Subcutaneous abdominal adipose tissue (tissue), 5 donors: ENCODE measurements at regions not wholly inside any gene's neighbourhood (a gene's known extent, or its start where the extent isn't known, plus 50 kb on each side); places are given as distances from the start of the nearest gene placed in this dataset.

Source experiments
- H3K27ac ChIP-seq: one replicate; pipeline ENCODE4 v1.7.0; 2013; ENCODE audit warnings: low read depth, mild to moderate bottlenecking, inconsistent platforms, low read length, moderate library complexity
- H3K27me3 ChIP-seq, 5 donors: one replicate each; pipeline ENCODE4 v1.7.0; 2013; ENCODE audit warnings: low read length in 5 of 5, inconsistent platforms in 1 of 5; ENCODE audit not compliant: control insufficient read depth in 5 of 5, insufficient read depth in 4 of 5
- H3K36me3 ChIP-seq, 5 donors: one replicate each; pipeline ENCODE4 v1.7.0; 2013; ENCODE audit warnings: low read length in 5 of 5; ENCODE audit not compliant: control insufficient read depth in 5 of 5, insufficient read depth in 5 of 5
- H3K4me1 ChIP-seq, 5 donors: one replicate each; pipeline ENCODE4 v1.7.0; 2013; ENCODE audit warnings: low read length in 5 of 5, mild to moderate bottlenecking in 3 of 5, moderate library complexity in 1 of 5; ENCODE audit not compliant: control insufficient read depth in 5 of 5, insufficient read depth in 5 of 5
- H3K4me3 ChIP-seq, 5 donors: one replicate each; pipeline ENCODE4 v1.7.0; 2013; ENCODE audit warnings: low read length in 5 of 5, low read depth in 1 of 5
- H3K9ac ChIP-seq, 5 donors: one replicate each; pipeline ENCODE4 v1.7.0; 2013; ENCODE audit warnings: low read length in 5 of 5, mild to moderate bottlenecking in 4 of 5, moderate library complexity in 3 of 5
- H3K9me3 ChIP-seq, 5 donors: one replicate each; pipeline ENCODE4 v1.7.0; 2013; ENCODE audit warnings: low read length in 5 of 5; ENCODE audit not compliant: control insufficient read depth in 5 of 5
- donor health status: healthy.
- donor health status: healthy.
- donor health status: healthy.
- donor health status: healthy.
- donor health status: healthy.

GRCh38 chr5:123249446-123249845 is 160.4 kb downstream of the PRDM6 start:
- no peaks in the 10 kb centered on the region for H3K36me3 ChIP-seq
- no peaks in the 10 kb centered on the region for H3K9me3 ChIP-seq
- H3K4me3 ChIP-seq, result no peak overlapping the region
- H3K4me1 ChIP-seq, result no peaks in the 10 kb centered on the region
- no peak overlapping the region for H3K27ac ChIP-seq
- H3K9ac ChIP-seq, result no peak overlapping the region
- no peaks in the 10 kb centered on the region for H3K27me3 ChIP-seq

GRCh38 chr5:123245689-123246088 is 156.6 kb downstream of the PRDM6 start:
- Histone ChIP-seq H3K4me1 (no peaks in the 10 kb centered on the region), H3K9me3 (no peaks in the 10 kb centered on the region), H3K27me3 (no peaks in the 10 kb centered on the region), H3K36me3 (no peaks in the 10 kb centered on the region), H3K4me3 (no peak overlapping the region), H3K27ac (no peak overlapping the region), H3K9ac (no peak overlapping the region)

- Histone ChIP-seq H3K27me3 (no peaks in the 10 kb centered on the region), H3K36me3 (no peaks in the 10 kb centered on the region), H3K4me3 (no peak overlapping the region), H3K27ac (no peak overlapping the region), H3K4me1 (no peaks in the 10 kb centered on the region), H3K9me3 (no peaks in the 10 kb centered on the region), H3K9ac (no peak overlapping the region)
Measured at GRCh38 chr5:123244458-123244857, 155.4 kb downstream of the PRDM6 start.
